NCI-H128 (cell line): ENCODE measurements at regions not wholly inside any gene's neighbourhood (a gene's known extent, or its start where the extent isn't known, plus 50 kb on each side); places are given as distances from the start of the nearest gene placed in this dataset.

Experiments used
- DNase-seq: peaks from one replicate; lab custom pipeline; 2025; ENCODE audit not compliant: unreplicated experiment; lab: John Stamatoyannopoulos, UW

DNA sequence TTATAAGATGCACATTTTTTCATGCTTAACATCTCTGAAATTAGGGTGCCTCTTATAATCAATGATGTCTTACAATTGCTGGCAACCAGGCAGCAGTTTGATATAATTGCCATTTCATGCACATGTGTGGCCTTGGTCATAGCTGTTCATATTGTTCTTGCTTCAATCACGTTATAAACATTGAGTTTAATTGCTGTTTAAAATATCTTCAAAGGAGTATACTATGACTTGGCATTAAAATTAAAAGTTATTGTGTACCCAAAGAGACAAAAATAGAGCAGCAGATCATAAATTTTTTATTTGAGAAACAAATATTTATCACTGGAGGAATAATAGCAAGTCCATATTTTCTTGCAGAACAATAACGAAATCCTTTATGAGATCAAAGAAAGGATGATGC is 325.5 kb downstream of the LMX1A start:
- DNase-seq, result no peak

DNA sequence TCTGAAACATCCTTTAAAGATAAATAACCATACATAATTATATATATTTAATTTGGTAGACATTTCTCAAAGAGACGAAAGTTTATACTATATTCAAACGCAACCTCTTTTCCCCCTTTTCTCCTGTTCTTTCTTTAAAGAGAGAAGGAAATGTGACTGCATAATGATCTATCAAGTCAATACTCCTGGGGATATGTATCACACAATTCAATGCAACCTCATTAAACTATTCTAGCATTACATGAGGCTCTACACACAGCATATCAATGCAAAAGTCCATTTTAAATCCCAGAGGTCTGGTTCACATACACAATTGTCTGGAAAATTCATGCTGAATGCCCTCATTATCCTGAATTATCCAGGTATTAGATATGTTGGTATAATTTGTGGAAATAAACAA is 330.7 kb downstream of the LMX1A start:
- DNase-seq, result no peak

DNA sequence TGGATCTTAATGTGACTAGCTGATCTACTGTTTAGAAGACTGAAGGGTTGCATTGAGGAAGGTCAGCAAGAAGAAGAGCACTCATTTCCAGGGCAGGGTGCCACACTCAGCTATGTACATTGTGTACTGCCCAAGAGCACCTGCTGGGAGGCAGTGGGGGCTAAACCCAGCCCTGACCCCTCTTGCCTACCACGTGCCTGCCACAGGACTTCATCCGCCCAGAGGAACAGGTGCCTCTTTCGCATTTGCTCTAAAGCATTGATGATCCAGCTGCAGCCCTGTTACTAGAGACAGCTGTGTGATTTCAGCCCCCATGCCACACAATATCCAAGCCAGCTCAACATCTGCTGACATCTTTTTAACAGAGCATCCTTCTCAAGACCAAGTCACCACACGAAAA is 341.8 kb downstream of the LMX1A start:
- DNase-seq, result no peak

DNA sequence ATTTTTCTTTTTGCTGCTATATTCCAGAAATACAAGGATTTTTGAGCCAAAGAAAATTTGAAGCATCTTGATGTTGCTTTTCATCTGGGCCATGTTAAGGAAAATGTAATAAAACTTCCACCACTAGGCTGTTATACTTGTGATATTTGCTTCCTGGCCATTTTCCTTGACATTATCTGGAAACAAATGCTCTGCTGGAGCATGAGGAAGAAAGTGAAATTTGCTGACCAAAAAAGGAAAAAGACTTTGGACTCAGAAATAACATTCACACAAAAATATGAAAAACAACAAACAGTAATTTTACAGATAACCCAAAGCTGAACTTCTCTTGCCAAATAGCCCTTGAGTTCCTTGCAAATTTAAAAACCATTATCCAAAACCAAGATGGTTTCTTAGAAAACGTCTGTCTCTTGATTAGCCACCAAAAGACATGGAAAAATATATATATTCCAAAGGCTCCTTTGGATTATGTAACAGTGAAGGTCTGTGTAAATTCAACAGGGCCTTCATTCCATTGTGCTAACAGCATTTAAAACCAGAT is 344.5 kb downstream of the LMX1A start:
- DNase-seq, result no peak

DNA sequence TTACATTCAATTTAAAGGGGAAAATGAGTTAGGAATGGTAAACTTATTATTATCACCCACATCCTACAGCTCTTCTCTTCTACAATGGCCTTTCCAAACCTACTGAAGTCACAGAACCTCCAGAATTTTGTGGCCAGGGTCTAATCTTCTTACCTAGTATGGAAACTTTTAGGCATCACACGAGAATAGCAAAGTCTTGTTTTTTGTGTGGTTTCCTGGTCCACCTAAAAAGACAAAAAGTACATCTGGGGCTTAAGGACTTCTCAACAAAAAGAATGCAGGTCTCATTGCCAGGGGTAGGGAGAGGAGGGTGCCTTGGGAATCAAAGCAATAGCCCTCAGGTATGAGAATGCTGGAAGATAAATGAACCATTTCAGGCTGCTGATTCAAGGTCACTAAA is 345.3 kb downstream of the LMX1A start:
- DNase-seq, result no peak

DNA sequence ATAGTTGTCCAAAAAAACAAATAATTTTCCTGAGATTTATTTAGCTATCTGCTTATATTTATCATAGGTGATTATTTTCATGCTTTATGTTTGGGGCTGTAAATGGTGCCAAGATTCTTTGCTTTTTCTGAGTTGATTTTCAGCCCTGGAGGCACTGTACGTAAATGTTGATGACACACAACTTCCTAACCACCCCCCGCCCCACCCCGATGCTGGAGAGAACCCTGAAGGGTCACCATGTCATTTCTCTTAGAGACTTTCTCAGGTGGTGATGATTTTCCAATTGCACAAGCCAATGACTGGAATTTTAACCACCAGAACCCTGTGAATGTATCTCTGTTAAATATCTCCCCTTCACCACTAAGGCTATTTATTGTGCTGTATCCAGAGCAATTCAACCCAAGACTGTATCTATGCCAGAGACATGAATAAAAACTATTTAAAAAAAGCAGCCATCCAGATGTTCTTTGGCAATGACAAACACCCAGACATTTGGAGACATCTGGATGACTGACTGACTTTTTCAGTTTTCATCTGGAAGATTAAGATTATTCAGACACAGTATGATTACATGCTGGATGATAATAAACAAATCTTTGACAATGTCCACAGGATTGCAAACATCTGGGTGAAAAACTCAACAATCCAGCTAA is 346.0 kb downstream of the LMX1A start:
- DNase-seq, result no peak

DNA sequence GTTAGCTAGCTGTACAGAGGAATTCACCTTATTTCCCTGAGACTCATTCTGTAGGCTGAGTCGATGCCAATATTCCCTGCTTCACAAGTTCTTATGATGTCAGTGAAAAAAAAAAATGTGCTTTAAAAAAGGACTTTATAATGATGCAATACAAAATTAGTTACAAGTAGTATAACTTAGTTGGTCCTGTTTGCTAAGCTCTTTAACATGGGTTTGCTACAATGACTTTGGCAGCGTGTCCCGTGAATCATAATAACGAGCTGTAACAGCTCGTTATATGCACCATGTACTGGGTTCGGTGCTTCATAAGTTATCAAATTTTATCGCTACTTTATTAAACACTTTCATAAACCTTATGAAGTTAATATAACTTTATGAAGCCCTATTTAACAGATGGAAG is 349.7 kb downstream of the LMX1A start:
- DNase-seq, result no peak

DNA sequence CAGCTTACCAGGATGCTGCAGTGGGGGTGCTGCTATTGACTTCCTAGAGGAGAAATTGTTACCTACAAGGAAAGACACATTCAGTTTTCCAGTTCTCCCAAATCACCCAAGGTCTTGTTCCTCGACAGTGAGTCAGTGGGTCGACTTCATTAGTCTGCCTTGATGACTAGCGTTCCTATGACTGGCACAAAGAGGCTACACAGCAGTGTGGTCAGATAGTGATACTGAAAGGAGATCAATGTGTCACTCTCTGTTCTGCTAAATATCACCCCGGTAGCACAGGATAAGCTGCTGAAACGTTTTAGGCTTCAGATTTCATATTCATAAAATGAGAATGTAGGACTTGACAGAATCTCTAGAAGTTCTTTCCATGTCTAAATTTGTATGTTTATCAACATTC is 357.4 kb downstream of the LMX1A start:
- DNase-seq, result no peak

DNA sequence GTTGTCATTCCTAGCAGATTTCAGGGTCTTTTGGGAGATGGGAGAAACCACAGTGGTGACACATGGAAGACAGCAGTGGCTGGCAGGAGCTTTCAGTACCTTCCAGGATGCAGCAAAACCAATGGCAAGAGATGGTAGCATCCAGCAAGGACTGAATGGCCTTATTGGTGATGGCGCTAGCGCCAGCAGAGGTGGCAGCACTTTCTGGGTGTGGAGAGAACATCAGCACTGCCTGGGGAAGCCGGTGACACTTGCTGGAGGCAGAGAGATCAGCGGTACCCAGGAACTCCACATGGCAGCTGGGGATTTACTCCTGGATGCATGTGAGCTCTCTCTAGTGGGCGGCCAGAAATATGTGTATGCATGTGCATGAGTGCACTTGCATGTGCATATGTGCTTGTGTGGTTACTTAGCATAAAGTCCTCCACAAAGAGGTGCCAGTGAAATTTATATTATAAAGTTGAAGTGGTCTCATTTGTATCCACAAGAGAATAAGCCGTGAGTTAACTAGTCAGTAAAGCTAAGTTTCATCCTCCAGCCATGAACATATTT is 364.7 kb downstream of the LMX1A start:
- no peak for DNase-seq

DNA sequence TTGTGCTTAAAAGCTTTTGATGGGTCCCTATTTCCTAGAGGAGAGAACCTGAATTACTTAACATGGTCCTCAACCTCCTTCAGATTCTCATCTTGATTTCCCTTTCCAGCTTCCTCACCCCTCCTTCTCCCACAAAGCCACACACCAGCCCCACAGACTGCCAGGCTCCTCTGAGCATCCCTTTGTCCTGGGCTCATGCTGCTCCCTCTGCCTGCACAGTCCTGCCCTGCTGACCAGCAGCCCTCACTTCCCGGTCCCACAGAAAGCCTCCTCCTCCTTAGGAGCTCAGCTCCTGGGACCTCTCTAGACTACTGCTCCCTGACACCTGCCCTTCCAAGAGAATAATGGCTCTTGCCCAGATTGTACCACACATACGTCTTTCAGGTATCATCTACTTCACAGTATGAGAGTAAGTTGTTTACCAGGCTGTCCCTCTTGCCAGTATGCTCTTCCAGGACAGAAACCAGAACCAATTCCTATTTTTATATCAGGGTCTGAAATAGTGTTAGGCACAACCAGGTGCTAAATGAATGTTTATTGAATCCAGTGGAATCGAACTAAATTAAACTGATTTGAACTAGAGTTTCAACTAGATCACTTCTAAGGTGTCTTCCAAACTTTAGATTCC is 373.4 kb downstream of the LMX1A start:
- DNase-seq, result no peak

DNA sequence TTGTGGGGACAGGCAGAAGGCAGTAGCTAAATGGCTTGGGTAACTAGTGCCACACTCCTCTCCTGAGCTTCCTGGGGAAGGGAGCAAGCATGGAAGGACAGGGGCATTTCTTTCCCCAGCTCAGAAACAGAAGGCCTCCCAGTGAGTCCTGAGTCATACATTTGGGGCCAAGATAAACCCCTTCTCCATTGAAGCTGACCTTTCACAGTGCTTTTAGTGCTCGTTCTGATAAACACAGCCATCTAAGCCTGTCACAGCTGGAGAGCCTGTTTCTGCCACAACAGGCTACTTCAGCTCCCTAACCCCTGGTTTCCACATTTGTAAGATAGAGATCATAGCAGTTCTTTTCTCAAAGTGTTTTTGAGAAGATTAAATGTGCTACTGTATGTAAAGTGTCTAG is 374.0 kb downstream of the LMX1A start:
- no peak for DNase-seq

DNA sequence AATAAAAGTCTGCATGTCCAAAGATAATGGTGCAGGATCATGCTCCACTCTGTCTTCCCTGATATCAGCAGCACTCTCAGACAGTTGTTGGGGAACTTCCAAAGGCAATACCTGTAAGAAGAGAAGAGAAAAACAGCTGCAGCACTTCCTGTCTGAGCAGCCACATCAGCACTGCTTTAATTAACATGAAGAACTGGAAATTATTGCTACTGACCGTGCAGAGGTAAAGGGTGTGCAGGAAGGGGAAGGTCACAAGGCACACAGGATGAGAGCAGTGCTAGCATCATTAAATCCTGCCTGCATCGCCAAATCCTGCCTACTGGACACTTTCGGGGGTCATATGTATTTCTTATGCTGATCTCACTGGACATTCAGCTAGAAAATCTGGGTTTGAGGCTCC is 379.0 kb downstream of the LMX1A start:
- no peak for DNase-seq

DNA sequence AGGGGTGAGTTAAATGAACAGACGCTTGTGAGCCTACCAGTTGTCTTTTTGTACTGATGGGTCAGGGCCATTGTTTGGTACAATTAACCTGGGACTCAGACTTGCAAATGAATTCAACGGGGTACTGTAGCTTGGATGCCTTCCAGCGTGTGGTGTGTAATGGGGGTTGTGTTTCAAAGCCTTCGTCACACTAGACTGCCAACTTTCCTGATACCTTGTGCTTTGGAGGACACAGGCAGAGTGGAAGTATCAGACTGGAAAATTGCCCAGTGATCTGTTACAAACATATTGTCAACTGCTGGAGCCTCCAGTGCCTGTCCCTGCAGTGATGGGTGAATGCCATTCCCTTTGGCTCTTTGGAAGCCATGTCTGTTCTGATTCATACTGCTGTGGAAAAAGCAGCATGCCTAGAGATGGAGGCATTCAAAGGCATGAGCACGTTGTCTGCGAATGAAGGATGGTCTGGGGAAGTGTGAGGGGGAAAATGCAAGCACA is 384.5 kb downstream of the LMX1A start:
- peak; percentile 86 for DNase-seq

DNA sequence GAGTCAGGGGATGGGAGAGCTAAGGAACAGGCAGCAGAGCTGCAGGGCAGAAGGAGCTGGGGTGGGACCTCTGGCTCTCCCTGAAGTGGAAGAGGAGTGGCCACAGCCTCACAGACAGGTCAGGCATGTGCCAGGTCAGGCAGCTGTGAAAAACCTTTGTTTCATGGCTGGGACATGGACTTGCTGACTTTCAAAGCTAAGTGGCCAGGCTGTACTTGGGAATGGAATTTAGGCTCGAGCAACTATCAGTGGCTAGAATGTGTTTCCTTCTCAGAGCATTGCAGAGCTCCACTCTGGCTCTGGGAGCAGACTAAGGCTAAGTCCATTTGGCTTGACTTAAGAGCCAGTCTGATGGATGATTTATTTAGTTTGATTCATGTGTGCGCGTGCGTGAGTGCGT is 385.1 kb downstream of the LMX1A start:
- DNase-seq, result no peak

DNA sequence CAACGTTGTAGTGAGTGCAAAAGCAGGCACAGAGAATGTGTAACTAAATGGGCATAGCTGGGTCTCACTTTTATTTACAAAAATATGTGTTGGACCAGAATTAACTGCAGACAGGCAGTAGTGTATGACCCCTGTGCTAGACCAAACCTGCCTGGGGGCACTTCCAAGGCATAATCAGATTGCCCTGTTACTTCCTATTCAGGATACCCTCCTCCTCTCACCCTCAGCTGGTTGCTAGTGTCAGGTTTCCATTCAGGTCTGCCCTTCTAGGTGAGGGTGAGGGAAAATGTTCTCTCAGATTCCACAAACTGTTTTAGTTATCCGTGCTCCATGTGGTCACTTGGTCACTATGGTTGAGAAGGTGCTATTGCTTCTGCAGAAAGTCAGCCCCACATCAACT is 387.3 kb downstream of the LMX1A start:
- DNase-seq, result no peak

DNA sequence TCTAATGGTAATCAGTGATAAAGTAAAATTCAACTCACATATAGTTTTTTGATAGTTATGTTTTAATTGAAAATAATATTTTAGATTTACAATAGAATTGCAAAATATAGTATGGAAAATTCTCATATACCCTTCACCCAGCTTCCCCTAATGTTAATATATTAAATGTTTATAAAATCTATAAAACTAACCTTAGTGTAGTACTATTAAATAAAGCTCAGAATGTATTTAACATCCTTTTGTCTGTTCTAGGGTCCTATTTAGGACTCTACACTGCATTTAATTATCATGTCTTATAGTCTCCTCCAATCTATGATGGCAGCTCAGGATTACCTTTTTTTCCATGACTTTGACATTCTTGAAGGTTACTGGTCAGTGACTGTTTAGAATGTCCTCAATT is 389.2 kb downstream of the LMX1A start:
- no peak for DNase-seq

DNA sequence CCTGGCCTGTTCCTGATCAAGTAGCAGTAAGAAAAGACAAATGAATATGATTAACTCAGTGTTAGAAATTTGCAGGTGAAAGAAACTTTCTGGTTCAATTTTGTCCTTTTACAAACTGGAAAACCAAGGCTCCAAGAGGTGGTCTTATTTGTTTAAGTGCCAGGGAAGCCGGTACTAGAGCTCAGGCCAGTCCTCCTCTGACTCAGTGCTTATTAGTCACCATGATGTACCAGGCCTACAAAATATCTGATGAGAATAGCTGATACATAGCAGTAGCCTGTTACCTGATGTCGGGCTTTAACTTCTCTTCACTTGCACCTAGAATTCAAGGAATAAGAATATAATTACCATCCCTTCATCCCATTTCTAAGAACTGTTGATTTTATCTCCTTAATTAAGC is 394.8 kb downstream of the LMX1A start:
- DNase-seq, result no peak

DNA sequence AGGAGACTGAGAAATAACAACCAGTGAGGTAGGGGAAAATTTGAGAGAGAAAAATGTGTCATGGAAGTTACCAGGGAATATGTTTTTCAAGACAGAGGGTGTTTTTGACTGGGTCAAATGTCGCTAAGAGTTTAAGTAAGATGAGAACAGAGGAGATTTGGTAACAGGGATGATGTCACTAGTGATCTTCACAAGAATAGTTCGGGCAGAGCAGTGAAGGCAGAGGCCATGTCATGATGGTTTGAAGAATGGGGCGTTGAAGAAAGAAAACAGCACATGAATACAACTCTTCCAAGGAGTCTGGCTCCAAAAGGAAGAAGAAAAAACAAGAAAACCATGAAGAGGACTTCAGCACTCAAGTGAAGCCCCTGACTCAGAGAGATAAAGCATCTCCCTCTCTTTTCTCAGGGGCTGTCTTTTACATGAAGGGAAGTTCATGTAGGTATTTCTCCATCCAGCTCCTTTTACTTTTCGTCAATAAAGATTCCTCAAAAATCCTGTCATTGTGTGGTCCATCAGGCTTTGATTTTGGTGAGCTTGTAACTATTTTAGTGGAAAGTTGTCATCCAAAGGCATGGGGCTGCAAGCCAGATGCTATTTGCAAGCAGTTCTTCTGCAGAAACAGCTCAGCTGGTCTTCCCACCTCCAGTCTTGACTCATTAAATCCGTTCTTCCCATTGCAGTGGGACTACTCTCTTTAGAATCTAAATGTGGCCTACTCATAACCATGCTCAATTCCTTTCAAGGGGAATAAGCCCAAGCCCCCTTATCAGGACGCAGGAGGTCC is 397.3 kb downstream of the LMX1A start:
- no peak for DNase-seq

DNA sequence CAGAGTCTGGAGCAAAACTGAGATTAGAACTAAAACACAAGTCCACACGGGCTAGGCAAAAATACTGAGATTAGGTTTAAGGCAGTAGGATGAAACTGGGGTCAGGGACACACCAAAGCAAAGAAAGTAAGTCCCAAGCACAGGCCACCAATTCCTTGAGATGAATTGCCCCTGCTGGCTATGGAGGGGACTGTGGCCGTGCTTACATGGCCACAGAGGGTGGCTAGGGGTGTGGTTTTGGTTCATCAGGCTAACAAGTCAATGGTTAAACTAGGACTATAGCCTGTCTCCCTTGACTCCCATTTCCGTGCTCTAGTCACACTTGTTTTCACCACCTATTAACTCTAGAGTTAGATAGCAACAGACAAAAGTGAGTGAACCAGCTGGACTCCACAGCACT is 394.8 kb downstream of the PBX1 start:
- no peak for DNase-seq

DNA sequence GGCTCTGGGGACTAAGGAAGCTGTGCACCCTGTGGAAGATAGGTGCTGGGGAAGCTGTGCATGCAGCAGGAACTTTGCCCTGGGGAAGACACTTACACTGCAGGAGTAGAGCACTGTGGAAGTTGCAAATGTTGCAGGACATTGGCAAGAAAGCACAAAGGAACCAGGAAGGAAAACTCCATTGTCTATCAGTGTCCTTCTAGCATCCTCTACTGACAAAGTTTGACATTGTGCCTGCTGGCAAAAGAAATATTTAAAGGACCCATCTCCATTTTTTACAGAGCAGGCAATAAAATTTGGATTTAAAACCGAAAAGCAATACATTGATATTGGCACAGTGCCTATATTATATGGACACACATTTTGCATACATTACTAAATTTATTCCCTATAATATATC is 394.1 kb downstream of the PBX1 start:
- DNase-seq, result no peak

DNA sequence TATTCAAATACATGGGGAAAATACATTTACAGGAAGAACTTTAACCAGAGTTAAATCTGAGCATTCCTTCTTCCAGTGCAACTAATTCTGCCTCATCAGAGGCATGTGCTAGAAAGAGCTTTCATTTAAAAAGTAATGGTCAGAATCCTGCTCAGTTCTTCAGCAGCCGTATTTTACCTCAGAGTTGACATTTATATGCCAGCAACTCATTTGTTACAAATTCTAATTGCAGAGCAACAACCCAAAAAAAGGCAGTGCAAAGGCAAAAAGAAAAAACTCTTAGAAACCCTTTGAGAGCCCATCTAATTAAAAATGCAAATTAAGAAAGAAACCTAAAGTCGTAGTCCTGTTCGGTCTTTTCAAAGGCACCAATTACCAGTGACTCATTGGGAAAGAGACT is 392.5 kb downstream of the PBX1 start:
- DNase-seq, result no peak

DNA sequence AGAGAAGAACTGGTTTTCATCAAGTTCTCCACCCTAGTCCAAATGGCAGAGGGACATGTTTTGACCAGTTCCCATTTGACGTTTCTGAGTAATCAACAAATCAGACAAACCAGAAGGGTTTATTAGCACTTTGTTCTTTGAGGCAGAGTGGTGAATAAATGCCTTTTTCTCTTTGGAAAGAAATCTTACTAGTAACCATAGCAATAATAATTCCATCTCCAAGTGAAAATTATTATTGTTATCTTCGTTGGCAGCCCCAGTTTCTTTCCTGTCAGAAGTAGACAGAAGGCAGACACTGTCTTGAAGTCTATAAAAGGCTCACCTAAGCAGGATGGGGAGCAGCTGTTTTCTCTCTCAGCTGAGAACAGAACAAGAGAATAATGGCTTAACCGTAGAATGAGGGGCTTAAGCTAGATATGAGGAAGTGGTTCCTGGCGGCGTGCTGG is 391.6 kb downstream of the PBX1 start:
- DNase-seq, result no peak
